ENCODE measurements at regions not wholly inside any gene's neighbourhood (a gene's known extent, or its start where the extent isn't known, plus 50 kb on each side); places are given as distances from the start of the nearest gene placed in this dataset.

- TF ChIP-seq EZH2 (IDR thresholded peaks at IDR 0.05; ENCODE audit: low read depth) (no peak), CTCF (conservative IDR thresholded peaks at IDR 0.05) (no peak)
Measured at GRCh38 chr19:29890392-29890791, 51.6 kb upstream of the URI1 start.

All from PC-9 (cell line).